ENCODE measurements at regions not wholly inside any gene's neighbourhood (a gene's known extent, or its start where the extent isn't known, plus 50 kb on each side); places are given as distances from the start of the nearest gene placed in this dataset.

DNA sequence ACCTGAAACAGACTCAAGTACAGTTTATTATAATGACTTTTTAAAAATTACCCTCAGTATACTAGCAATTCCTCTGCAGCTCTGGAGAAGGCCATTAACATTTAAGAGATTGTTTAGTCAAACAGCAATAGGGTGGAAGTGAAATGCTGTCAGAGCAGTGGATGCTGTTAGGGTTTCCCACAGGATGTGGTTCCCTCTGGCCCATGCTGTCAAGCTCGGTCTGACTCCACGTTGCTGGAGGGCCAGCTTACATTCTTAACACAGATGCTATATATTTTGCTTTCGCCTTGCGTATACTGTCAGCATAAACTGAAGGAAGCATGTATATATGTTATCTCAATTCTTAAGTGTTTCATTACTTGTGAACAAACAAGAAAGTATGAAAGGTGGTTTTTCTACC is 231.1 kb upstream of the COL8A1 start:
- Histone ChIP-seq H4K20me1 (ENCODE audit: insufficient read depth, low read length) (no peaks in the 10 kb centered on the region), H3K4me3 (ENCODE audit: insufficient read depth, low read length) (no peak overlapping the region), H3K4me2 (ENCODE audit: insufficient read depth, low read length) (no peak overlapping the region), H3K4me1 (ENCODE audit: insufficient read depth, low read length) (peaks cover 21% of the 10 kb centered on the region), H2AFZ (ENCODE audit: low read length) (peak overlapping the region; percentile 28), H3K27ac (ENCODE audit: low read depth, low read length) (no peak overlapping the region), H3K79me2 (ENCODE audit: insufficient read depth, low read length) (no peaks in the 10 kb centered on the region), H3K9me3 (ENCODE audit: low read depth, low read length) (no peaks in the 10 kb centered on the region), H3K36me3 (ENCODE audit: insufficient read depth, low read length) (no peaks in the 10 kb centered on the region), H3K27me3 (ENCODE audit: insufficient read depth, low read length) (no peaks in the 10 kb centered on the region)
- TF ChIP-seq, protein P1, sequence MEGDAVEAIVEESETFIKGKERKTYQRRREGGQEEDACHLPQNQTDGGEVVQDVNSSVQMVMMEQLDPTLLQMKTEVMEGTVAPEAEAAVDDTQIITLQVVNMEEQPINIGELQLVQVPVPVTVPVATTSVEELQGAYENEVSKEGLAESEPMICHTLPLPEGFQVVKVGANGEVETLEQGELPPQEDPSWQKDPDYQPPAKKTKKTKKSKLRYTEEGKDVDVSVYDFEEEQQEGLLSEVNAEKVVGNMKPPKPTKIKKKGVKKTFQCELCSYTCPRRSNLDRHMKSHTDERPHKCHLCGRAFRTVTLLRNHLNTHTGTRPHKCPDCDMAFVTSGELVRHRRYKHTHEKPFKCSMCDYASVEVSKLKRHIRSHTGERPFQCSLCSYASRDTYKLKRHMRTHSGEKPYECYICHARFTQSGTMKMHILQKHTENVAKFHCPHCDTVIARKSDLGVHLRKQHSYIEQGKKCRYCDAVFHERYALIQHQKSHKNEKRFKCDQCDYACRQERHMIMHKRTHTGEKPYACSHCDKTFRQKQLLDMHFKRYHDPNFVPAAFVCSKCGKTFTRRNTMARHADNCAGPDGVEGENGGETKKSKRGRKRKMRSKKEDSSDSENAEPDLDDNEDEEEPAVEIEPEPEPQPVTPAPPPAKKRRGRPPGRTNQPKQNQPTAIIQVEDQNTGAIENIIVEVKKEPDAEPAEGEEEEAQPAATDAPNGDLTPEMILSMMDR (IDR thresholded peaks at IDR 0.05; ENCODE audit: extremely low read depth, low read depth, low read length): no peak
- DNase-seq (ENCODE audit: insufficient read length, low spot score, missing footprints): no peak

DNA sequence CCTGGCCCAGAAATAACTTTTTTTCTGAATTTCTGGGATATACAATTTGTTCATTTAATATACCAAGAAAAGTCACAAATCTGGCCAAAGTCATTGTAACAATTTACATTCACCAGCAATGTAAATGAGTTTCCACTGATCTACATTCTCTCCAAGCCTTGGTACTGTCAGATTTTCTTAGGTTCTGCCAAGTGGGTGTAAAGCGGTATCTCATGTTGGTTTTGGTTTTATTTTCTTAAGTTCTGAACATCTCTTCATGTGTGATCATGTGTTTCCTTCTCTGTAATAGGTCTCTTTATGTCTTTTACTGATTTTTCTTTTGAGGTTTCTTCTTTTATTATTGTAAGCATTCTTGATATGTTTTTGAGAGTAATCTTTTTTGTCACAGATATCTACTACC is 235.6 kb upstream of the COL8A1 start:
- TF ChIP-seq, protein P1 (IDR thresholded peaks at IDR 0.05; ENCODE audit: extremely low read depth, low read depth, low read length): no peak
- H3K4me1 ChIP-seq (ENCODE audit: insufficient read depth, low read length): no peaks in the 10 kb centered on the region
- no peak for DNase-seq (ENCODE audit: insufficient read length, low spot score, missing footprints)
- H3K4me2 ChIP-seq (ENCODE audit: insufficient read depth, low read length): no peak overlapping the region
- H3K9me3 ChIP-seq (ENCODE audit: low read depth, low read length): peaks cover 2% of the 10 kb centered on the region
- no peak overlapping the region for H3K27ac ChIP-seq (ENCODE audit: low read depth, low read length)
- no peaks in the 10 kb centered on the region for H3K79me2 ChIP-seq (ENCODE audit: insufficient read depth, low read length)
- no peaks in the 10 kb centered on the region for H4K20me1 ChIP-seq (ENCODE audit: insufficient read depth, low read length)
- no peaks in the 10 kb centered on the region for H3K27me3 ChIP-seq (ENCODE audit: insufficient read depth, low read length)
- H3K36me3 ChIP-seq (ENCODE audit: insufficient read depth, low read length): no peaks in the 10 kb centered on the region
- no peak overlapping the region for H2AFZ ChIP-seq (ENCODE audit: low read length)
- H3K4me3 ChIP-seq (ENCODE audit: insufficient read depth, low read length): no peak overlapping the region

DNA sequence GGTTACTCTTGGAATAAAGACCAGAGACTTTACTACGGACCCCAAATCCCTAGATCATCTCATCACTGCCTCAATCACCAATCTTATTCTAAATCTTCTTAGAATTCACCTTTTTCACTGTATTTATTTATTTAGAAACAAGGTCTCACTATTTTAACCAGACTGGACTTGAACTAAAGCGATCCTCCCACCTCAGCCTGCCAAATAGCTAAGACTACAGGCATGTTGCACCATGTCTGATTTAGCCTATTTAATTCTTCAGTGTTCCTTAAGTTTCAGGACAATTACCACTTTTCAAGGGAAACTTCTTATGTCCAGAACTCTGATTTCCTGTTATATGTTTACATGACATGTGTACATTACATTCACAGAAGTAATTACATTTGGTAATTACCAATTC is 238.0 kb upstream of the COL8A1 start:
- H3K36me3 ChIP-seq (ENCODE audit: insufficient read depth, low read length): no peaks in the 10 kb centered on the region
- H3K27ac ChIP-seq (ENCODE audit: low read depth, low read length): no peak overlapping the region
- TF ChIP-seq, protein P1 (IDR thresholded peaks at IDR 0.05; ENCODE audit: extremely low read depth, low read depth, low read length): no peak
- DNase-seq (ENCODE audit: insufficient read length, low spot score, missing footprints): no peak
- H3K27me3 ChIP-seq (ENCODE audit: insufficient read depth, low read length): no peaks in the 10 kb centered on the region
- H3K4me2 ChIP-seq (ENCODE audit: insufficient read depth, low read length): no peak overlapping the region
- peaks cover 4% of the 10 kb centered on the region for H3K9me3 ChIP-seq (ENCODE audit: low read depth, low read length)
- no peak overlapping the region for H3K4me3 ChIP-seq (ENCODE audit: insufficient read depth, low read length)
- no peaks in the 10 kb centered on the region for H4K20me1 ChIP-seq (ENCODE audit: insufficient read depth, low read length)
- no peak overlapping the region for H2AFZ ChIP-seq (ENCODE audit: low read length)
- H3K4me1 ChIP-seq (ENCODE audit: insufficient read depth, low read length): peaks cover 19% of the 10 kb centered on the region
- no peaks in the 10 kb centered on the region for H3K79me2 ChIP-seq (ENCODE audit: insufficient read depth, low read length)

DNA sequence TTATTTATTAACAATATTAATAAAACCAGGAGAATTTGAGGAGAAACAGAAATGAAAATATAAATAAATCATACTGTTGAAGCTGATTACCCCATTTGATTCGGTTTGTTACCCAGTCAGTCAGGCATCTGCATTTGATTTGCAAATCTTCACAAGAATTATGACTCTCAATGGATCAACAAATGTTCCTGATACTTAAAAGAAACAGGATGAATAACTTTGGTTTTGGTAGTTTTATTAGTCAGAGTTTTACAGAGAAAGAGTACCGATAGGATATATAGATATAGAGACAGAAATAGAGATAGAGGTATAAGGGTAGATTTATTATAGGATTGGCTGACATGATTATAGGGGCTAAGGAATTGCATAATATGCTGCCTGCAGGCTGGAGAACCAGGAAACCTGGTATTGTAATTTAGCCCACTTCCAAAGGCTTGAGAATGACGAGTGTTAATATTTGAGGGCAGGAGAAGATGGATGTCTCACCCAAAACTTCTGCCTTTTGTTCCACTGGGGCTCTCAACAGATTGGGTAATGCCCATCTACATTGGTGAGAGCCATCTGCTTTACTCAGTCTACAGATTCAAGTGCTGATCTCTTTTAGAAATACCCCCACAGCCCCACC is 241.6 kb upstream of the COL8A1 start:
- H4K20me1 ChIP-seq (ENCODE audit: insufficient read depth, low read length): no peaks in the 10 kb centered on the region
- DNase-seq (ENCODE audit: insufficient read length, low spot score, missing footprints): peak; percentile 57
- H3K27me3 ChIP-seq (ENCODE audit: insufficient read depth, low read length): no peaks in the 10 kb centered on the region
- H3K27ac ChIP-seq (ENCODE audit: low read depth, low read length): peak overlapping the region; percentile 79
- H3K4me2 ChIP-seq (ENCODE audit: insufficient read depth, low read length): no peak overlapping the region
- H3K4me3 ChIP-seq (ENCODE audit: insufficient read depth, low read length): no peak overlapping the region
- H3K9me3 ChIP-seq (ENCODE audit: low read depth, low read length): peaks cover 4% of the 10 kb centered on the region
- no peak overlapping the region for H2AFZ ChIP-seq (ENCODE audit: low read length)
- H3K4me1 ChIP-seq (ENCODE audit: insufficient read depth, low read length): peaks cover 38% of the 10 kb centered on the region
- H3K79me2 ChIP-seq (ENCODE audit: insufficient read depth, low read length): no peaks in the 10 kb centered on the region
- no peaks in the 10 kb centered on the region for H3K36me3 ChIP-seq (ENCODE audit: insufficient read depth, low read length)
- TF ChIP-seq, protein P1 (IDR thresholded peaks at IDR 0.05; ENCODE audit: extremely low read depth, low read depth, low read length): no peak

All from osteoblast (primary cell).